Stimulated activated CD4-positive, alpha-beta T cell treated with anti-CD3 and anti-CD28 coated beads, Interleukin-12 subunit alpha, Interleukin-12 subunit beta, amount 100 ng/mL, for 24 hours (primary cell): ENCODE measurements at regions not wholly inside any gene's neighbourhood (a gene's known extent, or its start where the extent isn't known, plus 50 kb on each side); places are given as distances from the start of the nearest gene placed in this dataset.
"Not testable (repeated sequence)": the region's sequence is repeated elsewhere in the genome, so short reads cannot be mapped to it uniquely, and the experiment has no call there.

Experiments used
- DNase-seq, 2 experiments: peaks; one replicate each; pipeline ENCODE4 v3.0.0-alpha.2; 2020; ENCODE audit warnings: low read depth in 2 of 2

DNA sequence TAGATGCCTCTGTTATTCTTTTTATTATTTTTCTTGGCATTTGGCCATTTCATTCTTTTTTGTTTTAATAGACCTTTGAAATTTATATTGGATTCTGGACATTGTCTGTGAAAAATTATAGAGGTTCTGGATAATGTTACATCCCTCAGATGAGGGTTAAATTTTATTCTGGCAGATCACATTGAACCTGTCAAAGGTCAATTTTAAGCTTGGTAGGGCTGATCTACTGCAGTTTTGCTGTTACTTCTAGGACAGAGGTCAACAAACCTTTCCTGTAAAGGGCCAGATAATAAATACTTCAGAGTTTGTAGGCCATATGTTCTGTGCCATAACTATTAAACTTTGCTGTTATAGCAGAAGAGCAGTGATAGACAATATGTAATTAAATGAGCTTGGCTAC lies 318.9 kb upstream of the DPPA4 start:
- DNase-seq: no peak

DNA sequence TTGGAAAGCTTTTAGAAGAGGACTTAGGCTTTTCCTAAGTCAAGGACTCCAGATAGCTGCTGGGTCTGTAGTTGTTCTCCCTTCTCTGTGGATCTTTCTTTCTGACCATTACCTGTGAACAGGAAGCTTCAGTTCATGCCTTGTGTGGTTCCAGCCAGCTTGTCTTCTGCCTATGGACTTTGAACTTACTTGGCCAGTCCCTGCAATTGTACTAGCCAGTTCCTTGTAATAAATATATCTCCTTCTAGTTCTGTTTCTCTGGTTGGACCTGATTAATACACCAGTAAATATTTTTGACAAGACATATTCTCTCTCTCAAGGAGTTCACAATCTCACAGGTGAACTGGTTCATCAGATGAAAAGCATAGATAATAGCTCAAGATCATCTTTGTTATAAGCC lies 341.3 kb upstream of the DPPA4 start:
- DNase-seq: no peak

DNA sequence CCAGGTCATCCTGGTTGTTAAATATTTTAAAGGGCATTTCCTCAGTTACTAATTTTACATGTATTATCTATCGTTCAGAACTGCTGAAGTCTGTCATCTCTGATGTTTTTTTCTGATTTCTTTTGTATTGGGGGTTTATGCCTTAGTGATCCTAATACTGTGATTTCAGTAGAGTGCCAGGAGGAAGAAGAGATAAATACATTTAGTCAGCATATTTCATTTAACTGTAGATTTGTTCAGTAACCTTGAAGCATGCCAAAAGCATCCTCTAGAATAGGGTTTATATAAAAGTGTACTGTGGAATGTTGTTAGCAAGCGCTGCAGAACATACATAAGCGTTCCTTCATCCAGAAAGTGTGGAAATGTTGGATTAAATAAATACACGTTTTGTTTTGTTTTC lies 342.3 kb upstream of the DPPA4 start:
- DNase-seq: no peak

DNA sequence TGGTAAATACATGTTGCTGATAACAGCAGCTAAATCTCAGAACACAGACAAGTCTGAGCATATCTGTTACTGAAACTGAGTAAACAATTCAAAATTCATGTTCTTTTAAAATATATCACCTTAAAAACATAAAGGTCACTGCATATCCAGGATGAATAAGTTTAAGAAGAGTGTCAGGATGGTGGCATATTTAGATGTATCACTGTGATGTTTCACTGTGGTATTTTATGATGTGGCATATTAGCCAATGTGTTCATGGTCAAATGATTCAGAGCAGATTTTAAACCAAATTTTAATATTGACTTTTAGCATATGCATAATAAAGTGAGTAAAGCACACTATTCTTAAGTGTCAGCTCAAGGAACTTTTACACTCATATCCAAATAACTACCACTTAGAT lies 346.4 kb upstream of the DPPA4 start:
- DNase-seq: no peak

DNA sequence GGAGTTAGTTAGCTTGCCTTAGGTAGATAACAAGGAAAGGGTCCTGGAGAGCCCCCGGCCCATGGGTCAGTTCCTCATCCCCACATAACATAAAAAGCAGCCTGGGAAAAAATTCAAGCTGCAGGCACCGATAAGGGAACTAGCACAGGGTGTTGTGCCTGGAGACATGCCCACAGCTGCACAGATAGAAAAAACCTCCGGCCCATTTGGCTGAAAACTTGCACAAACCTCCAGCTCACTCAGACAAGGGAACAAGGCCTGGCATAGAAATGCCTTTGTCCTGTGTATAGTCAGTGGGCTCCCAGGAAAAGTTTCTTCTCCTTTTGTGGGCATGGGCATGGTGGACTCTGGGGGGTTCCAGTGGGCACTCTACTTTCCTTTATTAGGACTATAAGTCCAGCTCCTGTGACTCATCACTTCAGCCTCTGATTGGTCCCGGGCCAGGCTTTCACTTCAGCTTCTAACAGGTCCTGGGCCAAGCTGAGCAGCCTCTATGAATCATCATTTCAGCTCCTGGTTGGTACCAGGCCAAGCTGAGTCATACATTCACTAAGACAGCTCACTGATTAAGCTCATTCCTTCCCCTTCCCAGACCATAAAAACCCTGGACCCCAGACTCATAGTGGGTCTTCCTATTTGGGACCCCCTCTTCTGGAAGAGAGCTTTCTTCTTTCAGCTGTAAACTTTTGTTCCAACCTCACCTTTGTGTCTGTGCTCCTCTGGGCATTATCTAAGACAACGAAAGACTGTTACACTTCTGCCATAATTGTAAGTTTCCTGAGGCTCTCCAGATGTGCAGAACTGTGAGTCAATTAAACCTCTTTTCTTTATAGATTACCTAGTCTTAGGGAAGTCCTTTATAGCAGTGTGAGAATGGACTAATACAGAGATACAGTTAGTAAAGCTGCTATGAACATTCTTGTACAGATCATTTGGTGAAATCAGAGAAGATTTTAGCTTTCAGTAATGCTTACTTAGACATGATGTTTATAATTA lies 348.0 kb upstream of the DPPA4 start:
- no peak for DNase-seq

DNA sequence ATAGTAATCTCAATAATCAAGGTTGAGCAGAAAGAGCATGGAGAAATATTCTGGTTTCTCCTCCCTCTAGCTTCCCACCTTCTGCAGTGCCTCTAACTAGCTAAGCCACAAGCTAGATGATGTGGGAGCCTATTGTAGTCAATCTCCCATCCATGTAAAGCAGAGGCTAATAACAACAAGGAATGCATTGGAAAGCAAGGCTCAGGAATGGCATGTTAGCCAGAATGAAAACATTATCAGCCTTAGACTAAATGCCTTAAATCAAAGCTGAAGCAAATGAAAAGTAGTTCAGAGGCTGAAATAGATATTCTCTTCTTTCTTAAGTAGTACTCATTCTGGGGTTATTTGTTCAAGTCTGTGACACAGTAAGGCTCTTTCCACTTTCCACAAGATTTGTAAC lies 350.3 kb upstream of the DPPA4 start:
- no peak for DNase-seq

DNA sequence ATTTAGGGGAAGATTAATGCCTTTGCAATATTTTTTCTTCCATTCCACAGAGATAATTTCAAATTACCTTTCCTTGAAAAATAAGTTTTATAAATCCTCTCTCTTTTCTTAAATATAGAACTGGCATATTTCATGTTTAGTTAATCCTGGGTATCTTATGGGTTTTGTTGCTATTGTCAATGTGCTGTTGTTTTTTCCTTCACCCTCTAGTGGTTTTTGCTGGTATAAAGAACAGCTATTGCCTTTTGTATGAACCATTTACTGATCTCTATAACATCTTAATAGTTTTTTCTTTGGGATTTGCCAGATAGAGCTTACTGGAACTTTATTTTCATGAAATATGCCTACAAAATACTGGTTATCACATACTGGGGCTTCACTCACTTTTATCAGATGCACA lies 359.6 kb upstream of the DPPA4 start:
- no peak for DNase-seq

DNA sequence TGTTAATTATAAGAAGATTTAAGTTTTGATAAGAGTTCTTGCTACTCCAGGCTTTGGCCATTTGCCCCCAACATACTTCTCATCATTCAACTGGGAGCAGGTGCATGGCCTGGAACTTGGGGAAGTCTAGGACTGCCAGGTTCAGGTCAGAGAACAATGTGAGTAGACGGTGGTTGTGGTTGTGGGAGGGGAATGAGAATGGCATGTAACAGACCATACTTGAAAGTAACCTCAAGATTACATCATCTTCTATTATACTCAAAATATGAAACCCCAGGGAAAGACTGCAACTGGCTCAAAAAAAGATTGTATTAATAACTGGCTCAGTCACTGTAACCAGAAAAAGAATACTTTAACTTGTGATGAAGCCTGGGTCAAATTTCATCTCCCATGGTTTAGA lies 364.9 kb upstream of the DPPA4 start:
- peak in 1 of 2 experiments; percentile 2 for DNase-seq

DNA sequence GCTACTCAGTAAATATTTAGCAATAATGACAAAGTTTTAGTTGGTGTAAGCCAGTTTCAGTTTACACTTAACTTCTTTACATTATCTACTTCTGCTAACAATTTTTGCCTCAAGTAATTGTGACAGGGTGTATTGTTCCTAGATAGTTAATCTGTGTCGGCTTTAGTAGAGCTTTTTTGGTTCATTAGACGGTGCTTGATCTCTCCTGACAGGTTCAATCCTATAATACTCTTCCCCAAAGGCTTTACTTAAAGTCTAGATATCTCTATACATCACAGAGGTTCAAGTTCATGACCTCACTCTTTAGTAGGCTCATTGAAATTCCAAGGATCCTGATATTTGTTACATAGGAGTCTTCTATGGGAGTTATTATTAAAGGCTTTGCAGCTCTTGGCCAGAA lies 365.6 kb upstream of the DPPA4 start:
- DNase-seq: no peak

DNA sequence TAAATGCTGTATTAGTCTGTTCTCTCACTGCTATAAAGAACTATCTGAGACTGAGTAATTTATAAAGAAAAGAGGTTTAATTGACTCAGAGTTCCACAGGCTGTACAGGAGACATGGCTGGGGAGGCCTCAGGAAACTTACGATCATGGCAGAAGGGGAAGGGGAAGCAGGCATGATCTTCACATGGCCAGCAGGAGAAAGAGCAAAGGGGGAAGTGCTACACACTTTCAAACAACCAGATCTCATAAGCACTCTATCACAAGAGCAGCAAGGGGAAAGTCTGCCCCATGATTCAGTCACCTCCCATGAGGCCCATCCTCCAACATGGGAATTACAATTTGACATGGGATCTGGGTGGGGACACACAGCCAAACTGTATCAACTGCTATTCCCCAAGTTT lies 367.8 kb upstream of the DPPA4 start:
- DNase-seq: not testable (repeated sequence)

DNA sequence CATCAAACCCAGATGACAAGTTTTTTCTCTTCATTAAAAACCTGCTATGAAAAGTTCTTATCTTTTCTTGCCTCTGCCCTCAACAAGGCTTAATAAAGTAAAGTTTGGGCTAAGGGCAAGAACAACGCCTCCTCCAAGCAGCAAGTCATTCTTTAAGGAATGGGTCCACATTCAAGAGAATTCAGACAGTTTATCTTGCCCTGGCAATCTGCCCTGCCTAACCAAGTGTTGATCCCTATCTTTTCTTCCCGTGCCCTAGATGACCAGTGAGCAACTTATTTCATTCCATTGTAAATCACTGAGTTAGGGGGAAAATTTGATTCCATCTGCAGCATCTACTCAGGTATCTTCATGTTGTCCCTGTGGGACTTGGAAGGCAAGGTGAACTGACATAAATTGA lies 370.3 kb upstream of the DPPA4 start:
- no peak for DNase-seq

DNA sequence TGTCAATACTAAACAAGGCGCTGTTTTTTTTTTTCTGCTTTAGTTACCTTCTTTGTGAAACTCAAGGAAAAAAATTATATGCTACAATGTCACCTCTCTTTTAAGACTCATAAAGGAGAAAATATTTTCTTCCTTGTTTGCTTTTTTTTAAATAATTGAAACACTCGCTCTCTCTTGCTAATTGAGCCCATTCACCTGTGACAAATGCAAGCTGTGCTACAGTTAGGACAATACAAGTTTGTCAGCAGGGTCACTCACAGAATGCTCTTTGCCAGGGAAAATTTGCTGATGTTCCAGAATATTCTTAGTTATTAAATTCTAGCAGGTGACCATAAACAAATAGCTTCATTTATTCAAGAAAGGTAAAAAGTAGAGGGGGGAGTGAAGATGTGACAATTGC lies 375.9 kb upstream of the DPPA4 start:
- no peak for DNase-seq

DNA sequence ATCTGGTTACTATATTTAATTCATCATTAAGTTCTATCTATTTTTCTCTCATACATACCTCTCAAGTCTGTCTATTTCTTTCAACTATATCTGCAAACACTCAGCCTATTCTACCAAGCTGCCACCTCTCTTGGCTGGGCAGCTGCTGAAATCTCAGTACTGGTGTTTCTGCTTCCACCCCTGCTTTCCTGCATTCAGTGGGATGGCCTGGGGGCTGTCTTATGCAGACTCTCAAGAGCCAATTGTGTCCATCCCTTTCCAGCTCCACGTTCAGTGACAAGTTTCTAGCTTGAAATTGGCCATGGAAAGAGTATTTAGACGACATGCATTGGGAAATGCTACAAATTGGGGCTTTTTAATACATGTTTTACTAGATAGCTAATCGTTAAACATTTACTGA lies 378.4 kb upstream of the DPPA4 start:
- DNase-seq: no peak

DNA sequence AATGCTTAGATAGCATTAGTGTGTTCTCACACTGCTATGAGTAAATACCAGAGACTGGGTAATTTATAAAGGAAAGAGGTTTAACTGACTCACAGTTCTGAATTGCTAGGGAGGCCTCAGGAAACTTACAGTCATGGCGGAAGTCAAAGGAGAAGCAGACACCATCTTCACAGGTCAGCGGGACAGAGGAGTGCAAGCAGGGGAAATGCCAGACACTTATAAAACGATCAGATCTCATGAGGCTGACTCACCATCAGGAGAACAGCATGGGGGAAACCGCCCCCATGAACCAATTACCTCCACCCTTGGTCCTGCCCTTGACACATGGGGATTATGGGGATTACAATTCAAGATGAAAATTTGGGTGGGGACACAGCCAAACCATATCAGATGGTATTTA lies 381.5 kb upstream of the DPPA4 start:
- no peak for DNase-seq

DNA sequence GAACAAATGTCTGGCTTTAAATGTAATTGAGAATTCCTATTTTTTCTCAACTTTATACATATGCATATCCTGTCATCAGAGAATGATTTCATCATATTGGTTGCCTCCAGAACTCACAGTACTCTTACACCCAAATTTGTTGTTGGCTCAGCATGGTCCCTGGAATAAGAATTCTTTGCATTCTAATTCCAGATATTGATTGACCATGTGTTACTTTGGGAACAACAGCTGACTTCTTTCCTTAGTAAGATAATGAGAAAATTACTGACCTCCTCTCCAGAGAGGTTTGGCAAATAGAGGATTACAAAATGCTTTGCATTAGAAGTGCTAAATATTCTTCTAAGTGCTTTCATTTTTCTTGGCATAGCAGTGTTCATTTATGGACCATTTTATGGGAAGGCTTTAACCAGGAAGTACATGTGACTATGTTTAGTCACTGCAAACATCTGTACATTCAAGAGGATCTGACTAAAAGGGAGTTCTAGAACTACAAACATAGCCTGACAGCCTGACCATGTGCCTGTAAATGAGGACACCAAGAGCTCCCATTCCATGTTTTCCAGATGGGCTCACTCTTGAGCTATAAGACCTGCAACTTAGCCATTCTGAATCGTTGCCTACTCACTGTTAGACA lies 391.6 kb upstream of the DPPA4 start:
- no peak for DNase-seq

DNA sequence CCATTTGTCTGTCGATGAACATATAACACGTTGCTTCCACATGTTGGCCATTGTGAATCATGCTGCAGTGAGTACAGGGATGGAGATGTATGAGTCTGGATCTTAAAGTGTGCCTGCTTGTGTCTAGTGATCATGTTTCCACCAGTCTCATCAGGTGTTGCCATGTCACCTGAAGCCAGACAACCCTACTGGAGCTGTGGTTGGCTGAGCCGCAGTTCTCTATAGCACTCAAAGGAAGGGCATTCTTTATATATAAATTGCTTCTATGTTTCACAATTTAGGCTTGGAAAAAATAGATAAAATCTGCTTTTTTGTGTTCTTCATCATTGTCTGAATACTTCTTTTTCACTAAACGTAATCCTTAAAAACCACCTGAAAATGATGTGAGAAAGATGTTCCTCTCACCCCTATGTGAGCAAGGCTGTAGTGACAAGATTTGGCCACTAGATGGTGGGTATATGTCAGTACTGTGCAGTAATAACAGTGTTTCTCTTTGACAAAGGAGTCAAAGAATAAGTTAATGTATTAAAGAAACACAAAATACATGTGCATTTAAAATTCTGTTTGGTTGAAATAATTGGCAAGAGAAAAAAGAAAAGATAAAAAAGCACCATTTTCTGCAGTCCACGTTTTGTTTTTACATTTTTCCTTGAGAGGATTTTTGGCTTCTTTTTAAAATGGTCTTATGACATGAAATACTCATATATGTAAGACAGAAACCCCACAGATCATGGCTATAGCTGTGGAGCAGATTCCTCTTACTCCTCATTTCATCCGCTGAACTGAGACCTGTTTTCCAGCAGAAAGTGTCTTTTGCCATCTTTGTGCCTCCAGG lies 394.5 kb upstream of the DPPA4 start:
- DNase-seq: peak; percentile 4 to 47

DNA sequence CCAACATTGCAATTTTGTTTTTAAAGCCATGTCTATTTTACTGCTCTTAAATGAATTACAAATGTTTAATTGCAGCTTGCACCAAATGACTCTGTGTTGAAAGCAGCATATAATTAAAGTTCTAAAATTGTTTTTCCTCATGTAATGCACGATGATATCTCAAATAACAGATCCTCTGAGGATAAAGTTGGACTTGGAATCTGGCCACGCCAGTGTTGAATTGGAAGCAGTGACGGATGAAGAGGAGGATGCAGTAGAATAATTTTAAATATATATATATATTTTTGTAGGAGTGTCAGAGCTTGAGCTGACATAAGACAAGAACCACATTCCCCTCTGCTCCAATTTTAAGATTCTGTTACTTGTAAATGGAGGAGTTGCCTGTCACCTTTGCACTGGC lies 406.6 kb upstream of the DPPA4 start:
- no peak for DNase-seq

DNA sequence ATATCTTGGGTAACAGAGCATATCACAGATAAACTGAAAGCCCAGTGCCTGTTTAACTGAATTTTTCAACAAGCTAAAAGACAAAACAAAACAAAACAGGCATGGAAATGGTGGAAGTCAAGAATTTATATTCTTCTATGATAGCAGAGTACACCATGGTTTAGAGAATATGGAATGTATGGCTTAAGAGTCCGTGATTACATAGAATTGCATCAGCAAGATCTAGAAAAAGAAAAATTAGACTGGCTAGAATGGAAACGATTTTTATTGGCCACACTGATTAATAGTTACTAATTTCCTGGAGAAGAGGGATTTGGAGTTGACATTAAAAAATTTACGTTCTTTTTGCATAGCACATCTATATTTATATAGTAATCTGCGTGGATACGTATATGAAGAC lies 435.2 kb upstream of the DPPA4 start:
- no peak for DNase-seq

DNA sequence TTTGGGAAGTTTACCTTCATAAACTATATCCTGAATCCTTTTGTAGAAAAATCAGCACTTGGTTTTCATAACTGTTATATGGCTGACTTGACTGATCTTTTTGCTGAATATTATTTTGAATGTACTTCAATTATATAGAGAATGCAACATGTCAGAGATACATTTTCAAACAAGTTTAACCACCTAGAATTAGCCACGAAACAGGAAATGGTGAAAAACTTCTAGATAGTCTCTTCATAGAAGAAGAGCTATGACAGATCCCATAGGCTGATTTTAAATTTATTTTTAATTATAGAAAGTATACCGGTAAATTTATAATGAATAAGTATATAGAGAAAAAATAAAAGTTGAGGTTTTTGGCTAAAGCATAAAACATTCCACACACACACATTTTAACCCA lies 436.8 kb upstream of the DPPA4 start:
- DNase-seq: no peak

DNA sequence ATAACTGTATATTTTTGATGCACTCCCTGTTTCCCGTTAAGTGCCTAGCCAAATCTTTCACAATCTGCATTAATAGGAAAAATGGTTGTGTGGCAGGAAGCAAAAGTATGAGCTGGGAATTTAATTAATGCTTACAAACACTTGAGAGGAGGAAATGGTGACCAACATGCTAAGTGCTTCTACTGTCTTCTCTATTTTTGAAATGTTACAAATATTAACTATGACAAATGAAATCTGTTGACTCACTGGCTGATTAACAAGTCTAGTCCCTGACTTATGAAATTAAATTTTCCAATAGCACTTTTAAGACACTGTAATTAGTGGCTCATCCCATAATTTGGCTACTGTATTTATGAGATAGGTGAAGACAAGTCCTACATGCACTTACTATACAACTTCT lies 446.9 kb upstream of the DPPA4 start:
- DNase-seq: no peak

DNA sequence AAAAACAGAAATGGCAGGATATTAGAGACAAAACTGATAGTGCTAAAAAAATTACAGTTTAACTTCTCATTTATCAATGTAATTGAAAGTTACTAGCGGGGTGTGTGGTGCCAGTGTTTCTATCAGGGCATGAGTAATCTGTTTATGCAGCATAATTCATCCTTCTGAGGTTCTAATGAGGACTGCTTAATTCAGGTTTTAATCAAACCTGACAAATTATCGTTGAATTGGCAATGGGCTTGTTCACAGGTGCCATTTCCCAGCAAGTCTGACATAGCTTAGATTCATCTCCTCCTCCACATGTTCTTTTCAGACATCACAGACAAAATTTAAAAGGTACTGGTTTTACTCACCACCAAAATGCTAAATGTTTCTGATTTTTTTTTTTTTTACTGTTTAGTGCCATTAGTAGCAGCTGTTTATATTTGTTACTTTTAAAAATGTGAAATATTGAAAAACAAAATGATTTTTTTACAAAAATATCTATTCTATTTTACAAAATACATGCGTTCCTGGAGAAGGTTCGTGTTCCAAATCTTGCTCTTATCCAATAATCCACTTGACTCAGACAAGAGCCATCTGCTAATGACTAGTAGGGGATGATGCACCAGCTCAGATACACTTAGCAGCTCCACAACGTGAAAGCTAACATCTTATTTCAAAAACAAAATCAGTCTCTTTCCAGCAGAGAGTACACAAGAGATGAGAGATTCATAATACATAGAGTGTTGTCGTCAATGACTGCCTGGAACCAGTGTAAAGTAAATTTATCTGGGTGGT lies 447.7 kb upstream of the DPPA4 start:
- DNase-seq: no peak

DNA sequence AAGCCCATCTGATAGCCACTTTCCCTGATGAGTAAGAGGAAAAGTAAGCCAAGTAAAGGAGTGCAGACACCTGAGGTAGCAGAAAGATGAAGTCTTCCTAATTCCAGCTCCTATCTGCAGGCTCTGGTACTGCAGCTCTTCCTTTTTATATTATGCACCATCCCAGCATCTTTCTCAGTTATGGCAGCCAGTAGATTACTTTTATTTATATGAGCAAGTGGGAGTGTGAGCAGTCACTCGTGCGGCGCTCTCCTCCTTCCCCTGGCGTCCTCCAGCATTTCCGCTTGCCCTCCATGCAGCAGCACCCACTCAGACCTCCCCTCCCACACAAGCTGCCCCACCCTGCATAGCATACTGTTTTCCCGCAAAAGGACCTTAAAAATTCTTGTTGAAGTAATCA lies 465.9 kb upstream of the DPPA4 start:
- no peak for DNase-seq
